ENCODE measurements at regions not wholly inside any gene's neighbourhood (a gene's known extent, or its start where the extent isn't known, plus 50 kb on each side); places are given as distances from the start of the nearest gene placed in this dataset.

GRCh38 chr6:16828058-16828457, 66.8 kb upstream of the ATXN1 start:
- TF ChIP-seq CTCF (IDR thresholded peaks at IDR 0.05): no peak
- no peak for TF ChIP-seq POLR2A (IDR thresholded peaks at IDR 0.05)
